NCI-H1092 treated with DMSO at 0.1 percent for 48 hours (cell line): ENCODE measurements at regions not wholly inside any gene's neighbourhood (a gene's known extent, or its start where the extent isn't known, plus 50 kb on each side); places are given as distances from the start of the nearest gene placed in this dataset.
"Not testable (repeated sequence)": the region's sequence is repeated elsewhere in the genome, so short reads cannot be mapped to it uniquely, and the experiment has no call there.

ENCODE experiments used
- DNase-seq: peaks from one replicate; lab custom pipeline; 2025; lab: John Stamatoyannopoulos, UW

- DNase-seq: no peak
Observed at GRCh38 chr11:103584720-103585119, 451.7 kb upstream of the DDI1 start.

GRCh38 chr11:103585401-103585800 is 451.0 kb upstream of the DDI1 start:
- DNase-seq: no peak

- DNase-seq: no peak
Observed at GRCh38 chr11:103585911-103586310, 450.5 kb upstream of the DDI1 start.

GRCh38 chr11:103586756-103587155 is 449.7 kb upstream of the DDI1 start:
- DNase-seq: no peak

GRCh38 chr11:103587901-103588788 is 448.3 kb upstream of the DDI1 start:
- DNase-seq: peak; percentile 17

GRCh38 chr11:103591554-103591953 is 444.9 kb upstream of the DDI1 start:
- no peak for DNase-seq

- DNase-seq: no peak
Observed at GRCh38 chr11:103594283-103594682, 442.2 kb upstream of the DDI1 start.

- no peak for DNase-seq
Observed at GRCh38 chr11:103596315-103596714, 440.1 kb upstream of the DDI1 start.

GRCh38 chr11:103601225-103601846 is 435.1 kb upstream of the DDI1 start:
- DNase-seq: peak; percentile 75

GRCh38 chr11:103602840-103603239 is 433.6 kb upstream of the DDI1 start:
- DNase-seq: no peak

- no peak for DNase-seq
Observed at GRCh38 chr11:103604310-103604709, 432.1 kb upstream of the DDI1 start.

- DNase-seq: no peak
Observed at GRCh38 chr11:103608566-103608965, 427.9 kb upstream of the DDI1 start.

GRCh38 chr11:103609117-103610066 is 427.0 kb upstream of the DDI1 start:
- DNase-seq: no peak

- no peak for DNase-seq
Observed at GRCh38 chr11:103610435-103610834, 426.0 kb upstream of the DDI1 start.

- not testable (repeated sequence) for DNase-seq
Observed at GRCh38 chr11:103611526-103612260, 424.7 kb upstream of the DDI1 start.

GRCh38 chr11:103612451-103612850 is 424.0 kb upstream of the DDI1 start:
- DNase-seq: not testable (repeated sequence)

GRCh38 chr11:103616586-103616985 is 419.9 kb upstream of the DDI1 start:
- DNase-seq: not testable (repeated sequence)

GRCh38 chr11:103618528-103618927 is 417.9 kb upstream of the DDI1 start:
- DNase-seq: no peak

GRCh38 chr11:103619480-103619879 is 417.0 kb upstream of the DDI1 start:
- peak; percentile 51 for DNase-seq

- peak; percentile 19 for DNase-seq
Observed at GRCh38 chr11:103619938-103620337, 416.5 kb upstream of the DDI1 start.

GRCh38 chr11:103622296-103622695 is 414.1 kb upstream of the DDI1 start:
- DNase-seq: no peak

- no peak for DNase-seq
Observed at GRCh38 chr11:103623933-103624332, 412.5 kb upstream of the DDI1 start.
